Stimulated activated CD8-positive, alpha-beta memory T cell treated with anti-CD3 and anti-CD28 coated beads, Interleukin-15, amount 100 ng/mL, for 1 hour (primary cell): ENCODE measurements at regions not wholly inside any gene's neighbourhood (a gene's known extent, or its start where the extent isn't known, plus 50 kb on each side); places are given as distances from the start of the nearest gene placed in this dataset.

Experiments
- DNase-seq: peaks from one replicate; pipeline ENCODE4 v3.0.0-alpha.2; 2020; ENCODE audit warnings: low read depth

GRCh38 chr15:38696109-38696727 is 131.6 kb upstream of the RASGRP1 start:
- DNase-seq = peak; percentile 41

GRCh38 chr15:38696790-38697495 is 132.3 kb upstream of the RASGRP1 start:
- no peak for DNase-seq

DNA sequence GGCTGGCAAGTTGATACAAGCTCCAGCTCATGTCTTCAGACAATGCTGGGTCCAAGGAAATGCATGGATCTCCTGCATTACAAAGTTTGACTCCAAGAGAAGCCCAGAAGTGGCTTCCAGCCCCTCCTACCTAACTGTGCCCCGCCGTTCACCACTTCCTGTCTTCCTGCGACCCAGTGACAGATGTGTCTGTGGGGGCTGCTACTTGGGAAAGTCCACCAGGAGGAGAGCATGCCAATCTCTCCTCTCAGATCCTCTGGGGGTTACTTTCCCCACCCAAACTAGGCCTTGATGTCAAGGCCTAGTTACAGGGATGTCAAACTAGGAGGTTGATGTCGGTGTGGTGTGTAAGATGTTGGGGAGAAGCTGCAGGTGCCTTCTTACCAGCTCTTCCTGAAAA is 133.6 kb upstream of the RASGRP1 start:
- DNase-seq = no peak

- DNase-seq = peak; percentile 49
These were observed 135.1 kb upstream of the RASGRP1 start for GRCh38 chr15:38699633-38700230.

- no peak for DNase-seq
These were observed 136.5 kb upstream of the RASGRP1 start for GRCh38 chr15:38701149-38701548.

GRCh38 chr15:38702178-38702912 is 137.7 kb upstream of the RASGRP1 start:
- DNase-seq = no peak

- no peak for DNase-seq
These were observed 141.0 kb upstream of the RASGRP1 start for GRCh38 chr15:38705436-38706219.

- DNase-seq = no peak
These were observed 142.3 kb upstream of the RASGRP1 start for GRCh38 chr15:38706956-38707355.

GRCh38 chr15:38707802-38708671 is 143.4 kb upstream of the RASGRP1 start:
- DNase-seq = no peak

DNA sequence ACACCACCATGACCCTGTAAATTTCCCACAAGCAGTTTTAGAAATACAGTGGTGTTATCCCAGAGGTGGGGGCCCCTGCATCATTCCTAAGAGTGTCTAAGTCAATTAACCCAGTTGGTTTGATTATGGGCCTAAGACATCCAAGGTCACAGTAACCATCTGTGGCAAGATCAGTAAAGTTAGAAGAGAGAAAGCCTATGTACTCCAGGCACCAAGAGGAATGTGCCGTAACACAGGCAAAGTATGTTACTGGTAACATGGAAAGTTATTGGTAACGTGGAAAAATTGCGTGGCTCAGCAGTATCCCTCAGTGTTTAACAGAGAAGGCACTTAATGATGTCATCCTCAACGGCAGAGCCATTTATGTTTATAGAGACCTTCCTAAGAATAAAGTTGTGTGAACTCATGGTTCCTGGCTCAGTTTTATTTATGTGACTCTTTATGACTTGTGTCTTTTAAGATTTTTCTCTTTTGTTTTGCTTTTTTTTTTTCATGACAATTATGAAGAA is 144.1 kb upstream of the RASGRP1 start:
- no peak for DNase-seq

DNA sequence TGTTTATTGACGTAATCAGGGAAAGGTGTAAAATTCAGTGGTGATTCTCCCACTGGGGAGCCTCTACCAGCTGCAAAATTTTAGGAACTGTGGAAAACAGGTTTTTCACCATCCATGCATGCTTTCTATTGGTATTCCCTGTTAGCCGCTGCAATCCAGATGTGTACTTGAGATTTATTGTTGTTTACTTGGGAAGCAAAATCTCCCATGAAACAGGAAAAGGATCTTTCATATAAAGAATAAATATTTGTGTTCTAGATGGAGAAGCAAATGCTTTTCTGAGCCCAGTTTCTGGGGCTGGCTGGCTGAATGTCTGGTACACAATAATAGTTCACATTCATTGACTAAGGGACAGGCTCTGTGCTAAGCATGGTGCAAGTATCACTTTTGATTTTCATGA is 144.6 kb upstream of the RASGRP1 start:
- DNase-seq = no peak

DNA sequence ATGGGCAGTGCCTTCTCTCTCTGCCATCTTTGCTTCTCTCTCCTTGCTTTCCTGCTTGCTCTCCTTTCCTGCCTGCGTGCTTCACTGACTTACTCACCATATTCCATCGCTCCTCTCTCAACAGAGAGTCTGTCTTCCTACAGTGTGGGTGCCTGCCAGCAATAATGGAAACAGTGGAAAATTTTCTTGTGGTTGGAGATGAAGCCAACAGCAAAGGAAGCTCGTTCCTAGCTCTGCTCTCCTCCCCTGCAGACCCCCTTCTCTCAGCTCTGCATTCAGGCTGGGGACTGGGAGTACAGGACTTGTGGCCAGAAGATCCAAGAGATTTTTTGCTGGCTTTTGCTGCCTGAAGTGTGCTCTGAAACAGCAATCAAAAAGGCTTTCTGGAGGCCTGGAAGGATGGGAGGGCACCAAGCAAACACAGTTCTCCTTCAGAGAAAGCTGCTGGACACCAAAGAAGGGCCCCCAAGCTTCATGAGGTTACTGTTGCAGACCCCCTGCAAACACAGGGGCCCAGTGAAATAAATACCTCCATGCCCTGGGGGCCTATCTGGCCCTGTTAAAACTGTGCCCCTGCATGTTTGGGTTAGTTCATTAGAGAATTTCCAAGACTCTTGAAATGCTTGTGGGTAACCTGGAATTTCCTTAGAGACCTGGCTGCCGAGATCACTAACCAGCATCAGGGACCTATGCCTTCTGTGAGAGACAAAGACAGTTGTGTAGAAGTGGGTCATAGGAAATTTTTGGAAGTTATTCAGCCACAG is 149.9 kb upstream of the RASGRP1 start:
- no peak for DNase-seq

DNA sequence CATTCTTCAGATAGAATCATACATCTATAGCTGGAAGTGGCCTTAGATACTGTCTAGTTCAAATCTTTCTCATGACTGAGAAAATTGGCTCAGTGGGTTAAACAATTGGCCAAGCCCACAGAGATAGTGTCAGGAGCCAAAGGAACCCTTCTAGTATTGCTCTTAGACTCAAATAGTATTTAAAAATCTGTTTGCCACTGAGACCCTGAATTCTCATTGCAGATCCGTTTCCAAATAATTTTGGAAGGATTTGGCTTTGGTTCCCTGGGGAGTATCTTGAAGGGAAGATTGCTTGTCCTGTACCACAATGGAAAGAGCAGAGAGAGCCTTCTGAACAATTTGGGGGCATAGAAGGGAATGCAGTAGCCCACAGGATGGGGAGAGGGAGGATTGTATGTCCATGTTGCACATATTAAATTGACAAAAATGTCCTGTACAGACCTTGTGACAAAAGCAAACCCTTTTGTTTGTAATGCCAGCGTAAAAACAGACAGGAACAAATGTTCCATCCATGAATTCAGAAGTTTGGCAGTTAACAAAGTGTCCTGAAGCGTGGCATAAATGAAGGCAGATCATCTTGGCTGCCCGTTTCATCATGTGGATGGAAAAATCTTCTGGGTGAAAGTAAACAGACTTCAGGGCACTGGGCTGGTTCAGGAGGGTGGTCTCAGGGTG is 156.4 kb upstream of the RASGRP1 start:
- no peak for DNase-seq

DNA sequence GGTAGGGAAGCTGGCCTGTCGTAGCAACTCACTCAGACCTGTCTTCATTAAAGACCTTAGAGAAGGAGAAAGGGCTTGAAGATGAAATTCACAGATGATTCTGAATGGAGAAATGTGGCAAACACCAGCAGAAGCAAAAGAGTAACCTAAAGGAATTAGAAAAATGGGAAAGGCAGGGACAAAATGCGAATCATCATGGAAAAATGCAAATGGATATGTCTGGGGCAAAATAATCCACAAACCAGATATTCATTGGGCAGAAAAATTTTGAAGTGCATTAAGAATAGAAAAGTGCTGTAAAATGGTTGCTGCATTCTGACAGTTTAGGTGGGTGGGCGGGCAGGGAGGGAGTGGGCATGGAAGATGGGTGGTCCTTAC is 156.9 kb upstream of the RASGRP1 start:
- no peak for DNase-seq

DNA sequence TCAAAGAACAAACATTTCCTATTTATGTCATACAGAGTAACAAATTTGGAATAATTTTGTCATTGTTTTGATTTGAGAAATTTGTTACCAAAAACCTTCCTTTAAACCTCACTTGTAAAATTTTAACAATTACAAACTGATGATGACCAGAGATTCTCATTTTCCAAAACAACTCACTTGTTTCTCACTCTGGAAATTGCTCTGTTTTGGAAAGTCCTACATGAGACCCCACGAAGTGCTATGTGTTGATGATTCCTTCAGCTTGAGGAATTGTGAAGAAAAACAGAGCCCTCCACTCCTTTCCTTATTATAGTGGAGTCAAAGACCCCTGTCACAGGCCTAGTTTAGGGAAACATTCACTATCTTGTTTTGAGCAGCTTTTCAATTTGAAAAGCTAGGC is 157.6 kb upstream of the RASGRP1 start:
- no peak for DNase-seq

- DNase-seq = no peak
These were observed 160.2 kb upstream of the RASGRP1 start for GRCh38 chr15:38724827-38725226.

DNA sequence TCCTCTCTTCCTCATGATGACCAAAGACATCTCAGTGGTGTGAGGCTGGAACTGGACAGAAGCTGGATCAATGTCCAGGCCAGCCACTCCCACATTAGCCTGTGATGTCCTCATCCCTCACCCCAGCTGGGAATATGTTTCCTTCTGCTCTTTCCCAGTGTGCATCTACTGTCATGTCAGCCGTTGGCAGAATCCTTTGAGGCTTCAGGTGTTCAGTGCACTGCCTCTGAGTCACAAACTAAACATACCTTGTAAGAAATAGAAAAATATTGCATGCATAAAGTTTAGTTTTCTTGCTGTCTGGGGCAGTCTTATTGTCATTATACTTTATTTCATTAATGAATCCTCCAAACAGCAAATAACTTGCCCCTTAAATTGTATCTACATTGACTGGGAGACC is 161.6 kb upstream of the RASGRP1 start:
- no peak for DNase-seq

- DNase-seq = no peak
These were observed 168.7 kb upstream of the RASGRP1 start for GRCh38 chr15:38733331-38733730.

GRCh38 chr15:38740206-38740605 is 175.6 kb upstream of the RASGRP1 start:
- no peak for DNase-seq

DNA sequence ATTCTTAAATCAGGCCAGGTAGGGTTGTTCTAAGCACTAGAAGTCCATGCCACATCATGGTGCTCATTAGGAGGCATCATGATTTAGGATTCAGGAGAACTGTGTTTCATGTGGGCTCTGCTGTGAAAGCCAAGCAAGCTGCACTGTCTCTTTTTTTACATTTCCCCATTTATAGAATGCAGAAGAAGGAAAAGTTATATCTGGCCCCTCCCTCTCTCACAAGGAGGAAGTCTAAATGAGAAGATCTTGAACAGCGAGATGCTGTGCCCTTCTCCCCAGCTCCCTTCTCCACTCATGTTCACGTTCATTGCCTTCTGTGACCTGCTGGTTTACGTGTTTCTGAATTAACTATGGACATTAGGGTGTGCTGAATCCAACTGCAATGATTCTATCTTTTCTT is 178.5 kb upstream of the RASGRP1 start:
- no peak for DNase-seq
